SU-DHL-6 (cell line): ENCODE measurements at regions not wholly inside any gene's neighbourhood (a gene's known extent, or its start where the extent isn't known, plus 50 kb on each side); places are given as distances from the start of the nearest gene placed in this dataset.

ENCODE experiments used
- H2AFZ ChIP-seq: fragments of 200-600 bp; sonication (generic); 2 replicates; pipeline ENCODE4 v1.6.1; 2014; ENCODE audit warnings: low read depth, mild to moderate bottlenecking, moderate library complexity, mixed read lengths, antibody characterized with exemption, low read length; ENCODE audit not compliant: severe bottlenecking
- H3F3A ChIP-seq: fragments of 200-600 bp; shearing (Covaris generic); 2 replicates; pipeline ENCODE4 v1.6.0; 2016; ENCODE audit warnings: antibody characterized with exemption, mild to moderate bottlenecking; ENCODE audit not compliant: insufficient read depth
- H3K27ac ChIP-seq: fragments of 200-600 bp; sonication (generic); 2 replicates; pipeline ENCODE4 v1.5.1; 2016; ENCODE audit warnings: low read depth, mild to moderate bottlenecking, low read length, moderate library complexity, mixed read lengths
- H3K27me3 ChIP-seq: fragments of 200-600 bp; sonication (generic), shearing (Covaris generic); 2 replicates; pipeline ENCODE4 v1.6.0; 2014; ENCODE audit warnings: mild to moderate bottlenecking, low read length
- H3K36me3 ChIP-seq: fragments of 200-600 bp; sonication (generic); 2 replicates; pipeline ENCODE4 v1.6.1; 2014; ENCODE audit warnings: mild to moderate bottlenecking, low read length, mixed read lengths
- H3K4me2 ChIP-seq: fragments of 300-600, 200-600 bp; shearing (Covaris generic), sonication (generic); 2 replicates; pipeline ENCODE4 v1.6.0; 2014; ENCODE audit warnings: low read length, low read depth, mild to moderate bottlenecking; ENCODE audit not compliant: poor library complexity, severe bottlenecking
- H3K4me3 ChIP-seq: fragments of 200-600 bp; sonication (generic); 2 replicates; pipeline ENCODE4 v1.5.1; 2014; ENCODE audit warnings: antibody characterized with exemption, low read length, mild to moderate bottlenecking, mixed read lengths; ENCODE audit not compliant: insufficient read depth, poor library complexity, severe bottlenecking
- H3K79me2 ChIP-seq: fragments of 200-600 bp; sonication (generic); 2 replicates; pipeline ENCODE4 v1.6.1; 2014; ENCODE audit warnings: mild to moderate bottlenecking, low read length, moderate library complexity; ENCODE audit not compliant: insufficient read depth
- H3K9ac ChIP-seq: fragments of 200-600 bp; sonication (generic); 2 replicates; pipeline ENCODE4 v1.7.0; 2014; ENCODE audit warnings: mild to moderate bottlenecking, low read length
- H3K9me2 ChIP-seq: fragments of 200-600 bp; sonication (generic); replicated peaks from 2 replicates; pipeline ENCODE4 v1.6.1; 2014; ENCODE audit warnings: low read length; ENCODE audit not compliant: insufficient read depth
- H3K9me3 ChIP-seq: fragments of 200-600 bp; sonication (generic); 2 replicates; pipeline ENCODE4 v1.6.1; 2014; ENCODE audit warnings: low read length, mixed read lengths; ENCODE audit not compliant: insufficient read depth
- H4K20me1 ChIP-seq: fragments of 200-600 bp; sonication (generic); 2 replicates; pipeline ENCODE4 v1.6.1; 2014; ENCODE audit warnings: low read depth, mild to moderate bottlenecking, antibody characterized with exemption, low read length, moderate library complexity, mixed read lengths
- EZH2phosphoT487 ChIP-seq: fragments of 200-600 bp; sonication (generic), shearing (Covaris generic); conservative IDR thresholded peaks from 2 replicates; pipeline ENCODE4 v1.6.1; 2018; ENCODE audit warnings: mild to moderate bottlenecking, antibody characterized with exemption, low read length, moderate library complexity, mixed read lengths
- TF ChIP-seq, protein P1 (sequence below): fragments of 200-600 bp; sonication (generic); IDR thresholded peaks from one replicate; pipeline ENCODE4 v1.5.1; 2017; ENCODE audit warnings: antibody characterized with exemption, mild to moderate bottlenecking, low read length, moderate library complexity; ENCODE audit not compliant: insufficient read depth, poor library complexity, severe bottlenecking

GRCh38 chr12:92615703-92616102 lies 87.1 kb upstream of the PLEKHG7 start:
- no peak overlapping the region for H3K9ac ChIP-seq
- H3K4me2 ChIP-seq = no peak overlapping the region
- no peaks in the 10 kb centered on the region for H3F3A ChIP-seq
- no peaks in the 10 kb centered on the region for H3K9me2 ChIP-seq
- no peak overlapping the region for H3K4me3 ChIP-seq
- no peak for TF ChIP-seq EZH2phosphoT487
- TF ChIP-seq, protein P1, sequence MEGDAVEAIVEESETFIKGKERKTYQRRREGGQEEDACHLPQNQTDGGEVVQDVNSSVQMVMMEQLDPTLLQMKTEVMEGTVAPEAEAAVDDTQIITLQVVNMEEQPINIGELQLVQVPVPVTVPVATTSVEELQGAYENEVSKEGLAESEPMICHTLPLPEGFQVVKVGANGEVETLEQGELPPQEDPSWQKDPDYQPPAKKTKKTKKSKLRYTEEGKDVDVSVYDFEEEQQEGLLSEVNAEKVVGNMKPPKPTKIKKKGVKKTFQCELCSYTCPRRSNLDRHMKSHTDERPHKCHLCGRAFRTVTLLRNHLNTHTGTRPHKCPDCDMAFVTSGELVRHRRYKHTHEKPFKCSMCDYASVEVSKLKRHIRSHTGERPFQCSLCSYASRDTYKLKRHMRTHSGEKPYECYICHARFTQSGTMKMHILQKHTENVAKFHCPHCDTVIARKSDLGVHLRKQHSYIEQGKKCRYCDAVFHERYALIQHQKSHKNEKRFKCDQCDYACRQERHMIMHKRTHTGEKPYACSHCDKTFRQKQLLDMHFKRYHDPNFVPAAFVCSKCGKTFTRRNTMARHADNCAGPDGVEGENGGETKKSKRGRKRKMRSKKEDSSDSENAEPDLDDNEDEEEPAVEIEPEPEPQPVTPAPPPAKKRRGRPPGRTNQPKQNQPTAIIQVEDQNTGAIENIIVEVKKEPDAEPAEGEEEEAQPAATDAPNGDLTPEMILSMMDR = no peak
- no peaks in the 10 kb centered on the region for H4K20me1 ChIP-seq
- H3K27ac ChIP-seq = no peak overlapping the region
- H3K36me3 ChIP-seq = no peaks in the 10 kb centered on the region
- no peak overlapping the region for H2AFZ ChIP-seq
- no peaks in the 10 kb centered on the region for H3K27me3 ChIP-seq
- H3K9me3 ChIP-seq = no peaks in the 10 kb centered on the region
- no peaks in the 10 kb centered on the region for H3K79me2 ChIP-seq

DNA sequence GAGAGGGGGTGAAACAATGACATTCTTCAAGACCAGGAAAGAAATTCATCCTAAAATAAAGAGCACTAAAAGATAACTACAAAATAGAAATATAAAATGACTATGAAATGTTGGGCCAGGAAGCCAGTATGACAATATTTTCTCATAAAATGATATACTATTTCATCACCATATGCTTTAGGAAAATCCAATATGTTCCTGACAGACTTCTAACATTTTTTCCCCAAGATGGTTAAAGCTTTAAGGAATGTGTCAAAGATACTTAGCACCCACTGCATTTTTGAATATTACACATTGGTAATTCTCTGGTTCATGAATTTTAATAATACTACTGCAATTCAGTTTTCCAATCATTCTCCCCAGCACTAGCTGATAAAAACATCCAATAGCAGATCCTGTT lies 87.7 kb upstream of the PLEKHG7 start:
- Histone ChIP-seq H4K20me1 (no peaks in the 10 kb centered on the region), H3K4me2 (no peak overlapping the region), H3K79me2 (no peaks in the 10 kb centered on the region), H2AFZ (no peak overlapping the region), H3K27me3 (no peaks in the 10 kb centered on the region), H3K9ac (no peak overlapping the region), H3K4me3 (no peak overlapping the region), H3K9me2 (no peaks in the 10 kb centered on the region), H3K36me3 (no peaks in the 10 kb centered on the region), H3F3A (no peaks in the 10 kb centered on the region), H3K27ac (no peak overlapping the region), H3K9me3 (no peaks in the 10 kb centered on the region)
- TF ChIP-seq, protein P1 = no peak
- no peak for TF ChIP-seq EZH2phosphoT487

GRCh38 chr12:92614502-92614901 lies 88.3 kb upstream of the PLEKHG7 start:
- no peaks in the 10 kb centered on the region for H3F3A ChIP-seq
- H2AFZ ChIP-seq = no peak overlapping the region

More at GRCh38 chr12:92614502-92614901, 88.3 kb upstream of the PLEKHG7 start:
- no peak overlapping the region for H3K9ac ChIP-seq
- no peaks in the 10 kb centered on the region for H3K36me3 ChIP-seq
- no peaks in the 10 kb centered on the region for H3K27me3 ChIP-seq
- TF ChIP-seq EZH2phosphoT487 = no peak
- TF ChIP-seq, protein P1 = no peak
- no peak overlapping the region for H3K4me3 ChIP-seq
- H3K27ac ChIP-seq = no peak overlapping the region
- no peaks in the 10 kb centered on the region for H3K79me2 ChIP-seq
- H4K20me1 ChIP-seq = no peaks in the 10 kb centered on the region
- no peak overlapping the region for H3K4me2 ChIP-seq
- H3K9me2 ChIP-seq = no peaks in the 10 kb centered on the region
- H3K9me3 ChIP-seq = no peaks in the 10 kb centered on the region
